NCI-H1436 treated with DMSO at 0.1 percent for 48 hours (cell line): ENCODE measurements at regions not wholly inside any gene's neighbourhood (a gene's known extent, or its start where the extent isn't known, plus 50 kb on each side); places are given as distances from the start of the nearest gene placed in this dataset.
"Not testable (repeated sequence)": the region's sequence is repeated elsewhere in the genome, so short reads cannot be mapped to it uniquely, and the experiment has no call there.

ENCODE experiments used
- DNase-seq: peaks from one replicate; lab custom pipeline; 2025; lab: John Stamatoyannopoulos, UW

DNA sequence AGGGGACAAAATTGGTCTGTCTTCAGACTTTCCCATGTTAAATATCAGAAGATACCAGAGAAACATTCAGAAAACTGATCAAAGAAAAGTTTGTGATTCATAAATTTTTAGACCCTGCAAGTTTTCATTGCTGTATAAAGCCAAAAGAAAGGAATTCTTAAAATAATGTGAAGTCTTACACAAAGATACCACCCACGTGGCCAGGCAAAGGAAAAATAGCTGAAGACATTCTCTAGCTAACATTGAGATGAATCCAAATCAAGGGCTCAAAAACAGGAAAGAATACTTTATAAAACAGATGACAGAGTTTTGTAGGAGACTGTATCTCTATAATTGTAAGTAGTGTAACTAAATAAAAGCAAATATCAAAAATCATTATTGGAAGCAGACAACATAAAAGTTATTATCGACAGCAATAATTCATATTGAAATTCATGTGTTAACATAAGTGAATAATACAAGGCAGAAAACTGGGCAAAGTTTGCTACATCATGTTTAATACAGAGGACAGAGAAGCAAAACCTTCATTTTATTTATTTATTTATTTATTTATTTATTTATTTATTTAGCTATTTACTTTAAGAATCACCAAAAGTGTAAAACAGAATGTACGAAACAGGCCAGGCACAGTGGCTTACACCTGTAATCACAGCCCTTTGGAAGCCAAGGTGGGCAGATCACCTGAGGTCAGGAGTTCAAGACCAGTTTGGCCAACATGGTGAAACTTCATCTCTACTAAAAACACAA lies 204.6 kb upstream of the SLIT2 start:
- no peak for DNase-seq

DNA sequence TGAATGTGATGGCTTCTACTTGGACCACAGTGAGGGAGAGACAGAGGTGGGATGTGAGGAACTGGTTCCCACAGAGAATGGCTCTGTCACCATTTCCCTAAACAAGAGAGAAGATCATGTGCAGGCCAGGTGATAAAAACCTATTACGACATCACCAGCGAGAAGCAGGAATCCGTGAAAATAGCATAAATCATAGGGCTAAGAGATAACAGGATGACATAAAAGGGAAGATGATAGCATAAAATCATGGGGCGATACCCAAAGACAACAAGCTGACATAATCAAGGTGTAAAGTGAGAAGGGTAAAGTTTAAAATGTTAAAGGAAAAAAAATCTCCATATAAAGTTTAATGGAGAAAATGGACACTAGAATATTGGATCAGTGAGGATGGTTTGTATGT lies 205.5 kb upstream of the SLIT2 start:
- no peak for DNase-seq

DNA sequence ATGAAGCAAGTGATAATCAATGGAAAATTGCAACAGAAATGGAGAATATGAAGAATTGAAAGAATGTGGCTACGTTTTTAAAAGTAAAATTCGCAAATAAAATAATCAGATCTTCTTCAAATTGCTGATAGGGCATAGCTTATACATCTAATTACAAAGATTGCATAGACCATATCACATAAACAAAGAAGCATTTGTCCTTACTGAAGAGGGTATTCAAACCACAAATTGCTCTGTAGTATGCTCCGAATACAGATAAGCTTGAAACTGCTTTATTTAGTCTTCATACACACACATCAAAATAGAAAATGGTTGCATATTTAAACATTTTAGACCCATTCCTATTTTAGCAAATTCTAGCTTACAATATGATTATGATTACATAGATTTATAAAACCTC lies 206.7 kb upstream of the SLIT2 start:
- no peak for DNase-seq

DNA sequence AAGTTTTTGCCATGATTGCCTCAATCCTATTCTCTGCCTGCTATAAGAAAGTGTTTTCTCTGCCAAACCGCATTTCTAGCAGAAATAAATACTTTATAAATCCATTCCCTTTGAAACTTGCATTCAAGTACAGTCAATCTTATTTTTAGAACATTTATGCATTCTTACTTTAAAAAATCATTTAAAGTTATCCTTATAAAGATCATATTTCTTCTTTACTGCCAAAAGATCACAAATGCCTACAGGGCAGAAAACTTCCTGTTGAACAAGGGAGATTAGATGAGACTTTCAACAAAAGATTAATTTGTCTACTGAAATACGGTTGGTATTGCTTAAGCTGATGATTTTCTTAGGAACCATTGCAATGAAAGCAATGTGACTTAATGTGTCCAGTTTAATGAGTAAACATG lies 207.2 kb upstream of the SLIT2 start:
- no peak for DNase-seq

DNA sequence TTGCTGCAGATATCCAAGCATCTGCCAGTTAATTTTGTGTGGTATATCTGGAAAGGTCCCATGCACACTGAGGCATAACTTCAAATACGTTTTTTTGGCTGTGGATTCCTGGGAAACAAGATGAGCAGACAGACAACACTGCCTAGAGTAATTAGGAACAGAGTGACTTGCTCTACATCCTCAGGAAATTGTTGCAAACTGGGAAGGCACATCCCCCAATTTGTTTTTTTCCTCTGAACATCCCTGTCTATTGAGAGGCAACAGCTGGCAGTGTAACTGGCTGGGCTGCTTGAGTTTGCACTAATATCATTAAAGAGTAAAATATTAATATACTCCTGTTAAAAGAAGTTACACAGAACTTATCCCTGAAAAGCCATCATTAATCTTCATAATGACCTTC lies 207.7 kb upstream of the SLIT2 start:
- DNase-seq, result no peak

DNA sequence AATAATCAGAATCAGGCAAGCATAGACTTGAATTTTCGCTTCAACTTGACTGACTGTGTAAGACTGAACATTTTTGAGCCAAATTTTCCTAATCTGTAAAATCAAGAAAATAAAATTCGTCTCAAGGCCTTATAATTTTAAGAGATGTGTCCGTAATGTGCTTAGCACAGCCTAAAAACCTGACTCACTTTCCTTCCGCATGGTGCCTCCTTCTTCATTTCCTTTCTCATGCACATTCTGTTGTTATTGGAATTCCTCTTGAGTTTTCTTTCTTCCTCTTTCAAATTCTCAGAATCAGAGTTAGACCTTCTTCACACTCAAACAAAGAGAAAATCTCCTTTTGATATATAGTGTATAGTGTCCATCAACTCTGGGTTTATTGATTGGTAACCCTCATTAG lies 208.9 kb upstream of the SLIT2 start:
- DNase-seq, result no peak

DNA sequence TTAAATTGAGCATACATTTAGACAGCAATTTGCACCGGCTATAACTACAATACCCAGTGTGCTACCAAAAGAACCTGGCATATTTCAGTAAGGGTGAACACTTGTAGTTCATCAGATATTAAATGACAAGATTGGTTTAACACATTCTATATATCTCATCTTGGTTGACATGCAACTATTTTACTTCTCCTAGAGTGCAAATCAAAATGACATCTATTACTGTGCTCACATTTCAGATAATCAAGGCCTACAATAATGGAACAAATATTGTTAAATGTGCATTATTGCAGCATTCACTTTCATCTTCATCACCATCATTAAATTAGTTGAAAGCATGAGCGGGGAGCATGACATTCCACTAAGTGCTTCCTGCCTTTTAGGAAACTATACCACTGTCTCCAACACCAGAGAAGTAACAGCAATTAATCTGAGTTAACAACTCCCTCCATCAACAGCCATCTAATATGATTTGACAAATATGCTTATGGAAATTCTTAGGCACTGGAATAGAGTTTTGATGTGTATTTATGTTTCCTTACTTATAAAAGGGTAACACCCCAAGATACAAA lies 209.8 kb upstream of the SLIT2 start:
- no peak for DNase-seq

DNA sequence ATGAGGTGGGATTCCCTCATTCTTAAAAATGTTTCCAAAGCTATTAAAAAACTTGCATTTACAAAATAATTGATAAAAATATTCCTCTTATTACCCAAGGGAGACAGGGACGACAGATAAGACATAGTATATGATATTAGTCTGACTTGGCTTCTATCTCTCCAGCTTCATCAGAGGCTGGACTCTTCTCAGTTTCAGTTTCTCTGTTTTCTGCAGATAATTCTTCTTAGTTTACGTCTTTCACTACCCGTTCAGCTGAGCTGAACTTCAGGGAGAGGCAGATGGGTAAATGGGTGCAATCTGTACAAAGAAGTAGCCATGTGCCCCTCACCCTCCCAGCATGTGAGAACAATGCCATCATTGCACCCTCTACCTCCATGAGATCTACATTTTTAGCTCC lies 214.0 kb upstream of the SLIT2 start:
- no peak for DNase-seq

DNA sequence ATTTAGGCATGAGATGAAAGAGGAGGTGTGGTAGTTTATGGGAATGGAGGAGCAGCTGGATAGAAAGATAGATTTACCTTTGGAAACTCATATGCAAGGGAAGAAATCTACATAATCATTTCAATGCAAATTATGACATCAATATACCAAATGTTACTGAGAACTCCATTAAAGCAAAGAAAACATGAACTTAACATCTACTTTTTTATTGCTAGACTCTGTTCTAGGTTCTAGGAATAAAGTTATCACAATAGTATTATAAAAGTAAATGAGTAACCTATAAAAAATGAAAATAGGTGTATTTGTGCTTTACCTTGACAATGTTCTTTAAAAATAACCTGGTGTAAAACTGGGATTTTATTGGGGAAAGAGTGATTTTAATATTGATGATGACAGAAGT lies 221.6 kb upstream of the SLIT2 start:
- DNase-seq, result no peak

DNA sequence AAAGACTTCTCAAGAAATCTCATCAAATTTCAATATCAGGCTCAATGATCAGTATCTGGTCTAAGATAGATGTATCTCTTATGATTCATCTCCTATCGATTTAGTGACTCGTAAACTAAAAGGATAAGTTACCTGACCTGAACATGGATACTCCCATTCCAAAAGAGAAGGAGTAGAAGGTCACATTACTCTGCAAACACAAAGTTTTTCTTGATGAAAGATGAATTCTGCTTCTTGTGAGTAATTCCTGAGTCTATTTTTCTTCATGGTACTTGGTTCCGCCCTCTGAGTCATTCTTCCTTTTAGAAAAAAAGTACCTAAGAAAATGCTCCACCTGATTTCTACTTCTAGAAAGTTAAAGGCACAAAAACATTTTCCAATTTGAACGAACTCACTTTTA lies 223.1 kb upstream of the SLIT2 start:
- DNase-seq, result no peak

DNA sequence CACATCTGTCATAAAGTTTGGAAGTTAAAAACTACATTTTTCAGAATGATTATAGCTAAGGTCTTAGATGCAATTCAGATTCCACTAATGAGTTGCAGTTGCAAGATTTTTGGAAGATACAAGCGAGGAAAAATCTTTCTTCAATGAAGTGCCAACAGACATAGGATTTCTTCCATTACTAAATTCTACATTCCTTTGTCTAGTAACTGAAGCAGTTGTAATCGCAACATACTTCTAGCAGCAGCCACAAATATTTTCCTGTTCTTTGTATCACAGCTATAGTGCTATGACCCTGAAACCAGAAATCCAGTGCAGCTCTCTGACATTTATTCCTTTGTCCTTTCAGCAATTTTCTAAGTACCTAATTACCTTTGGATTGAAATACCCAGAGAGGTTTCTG lies 225.2 kb upstream of the SLIT2 start:
- DNase-seq, result no peak

DNA sequence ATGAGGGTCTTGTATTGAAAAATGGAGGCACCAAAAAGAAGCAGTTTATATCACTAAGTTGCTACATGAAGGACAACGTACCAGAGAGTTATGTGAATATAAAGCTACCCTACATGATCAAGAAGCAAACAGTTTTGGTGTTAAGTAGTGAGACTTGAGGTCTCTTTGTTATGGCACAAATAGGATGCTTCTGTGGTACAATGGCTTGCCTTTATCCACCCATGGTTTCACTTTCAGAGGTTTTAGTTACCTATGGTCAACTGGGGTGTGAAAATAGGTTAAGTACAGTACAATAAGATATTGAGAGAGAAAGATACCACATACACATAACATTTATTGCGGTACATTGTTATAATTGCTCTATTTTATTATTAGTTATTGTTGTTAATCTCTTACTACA lies 229.2 kb upstream of the SLIT2 start:
- no peak for DNase-seq

DNA sequence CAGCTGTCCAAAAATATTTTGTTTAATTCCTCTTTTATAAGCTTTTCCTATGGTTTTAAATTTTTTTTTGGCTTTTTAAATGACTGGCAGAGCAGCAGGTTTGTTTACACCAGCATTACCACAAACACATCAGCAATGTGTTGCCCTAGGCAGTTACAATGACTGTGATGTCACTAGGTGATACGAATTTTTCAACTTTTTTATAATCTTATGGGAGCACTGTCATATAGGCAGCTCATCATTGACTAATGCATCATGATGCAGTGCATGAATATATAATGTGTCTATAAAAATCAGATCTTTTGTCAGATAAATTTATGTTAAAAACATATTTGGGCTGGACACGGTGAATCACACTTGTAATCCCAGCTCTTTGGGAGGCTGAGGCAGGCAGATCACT lies 231.6 kb upstream of the SLIT2 start:
- DNase-seq, result no peak

DNA sequence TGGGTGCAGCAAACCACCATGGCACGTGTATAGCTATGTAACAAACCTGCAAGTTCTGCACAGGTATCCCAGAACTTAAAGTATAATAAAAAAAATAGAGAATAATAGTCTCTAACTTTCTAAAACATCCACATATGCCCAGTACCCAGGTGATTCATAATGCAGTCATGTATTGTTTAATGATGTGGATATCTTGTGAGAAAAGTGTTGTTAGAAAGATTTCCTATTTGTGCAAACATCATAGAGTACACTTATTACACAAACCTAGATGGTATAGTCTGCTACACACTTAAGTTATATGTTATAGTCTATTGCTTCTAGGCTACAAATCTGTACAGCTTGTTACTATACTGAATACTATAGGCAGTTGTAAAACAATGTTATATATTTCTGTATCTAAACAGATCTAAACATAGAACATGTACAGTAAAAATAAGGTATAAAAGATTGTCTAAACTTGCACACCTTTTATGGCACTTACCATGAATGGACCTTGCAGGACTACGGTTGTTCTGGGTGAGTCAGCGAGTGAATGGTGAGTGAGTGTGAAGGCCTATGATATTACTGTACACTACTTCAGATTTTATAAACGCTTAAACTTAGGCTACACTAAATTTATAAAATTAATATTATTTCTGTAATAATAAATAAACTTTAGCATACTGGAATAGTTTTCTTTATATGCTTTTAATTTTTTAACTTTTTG lies 232.2 kb upstream of the SLIT2 start:
- no peak for DNase-seq

DNA sequence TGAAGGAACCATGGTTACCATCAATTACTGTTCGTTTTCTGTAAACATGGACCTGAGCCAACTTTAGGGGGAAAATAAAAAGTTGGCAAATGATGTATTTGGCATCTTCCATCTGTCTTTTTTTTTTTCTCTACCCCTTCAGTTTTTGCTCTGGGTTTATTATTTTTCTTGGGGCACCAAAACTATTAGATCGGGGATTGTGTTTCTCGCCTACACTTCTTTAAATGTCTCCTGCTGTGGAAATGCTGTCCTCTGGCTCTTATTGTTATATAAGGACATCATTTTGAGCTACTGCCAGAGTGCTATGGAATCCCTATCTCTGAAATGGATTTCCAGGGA lies 234.0 kb upstream of the SLIT2 start:
- no peak for DNase-seq

DNA sequence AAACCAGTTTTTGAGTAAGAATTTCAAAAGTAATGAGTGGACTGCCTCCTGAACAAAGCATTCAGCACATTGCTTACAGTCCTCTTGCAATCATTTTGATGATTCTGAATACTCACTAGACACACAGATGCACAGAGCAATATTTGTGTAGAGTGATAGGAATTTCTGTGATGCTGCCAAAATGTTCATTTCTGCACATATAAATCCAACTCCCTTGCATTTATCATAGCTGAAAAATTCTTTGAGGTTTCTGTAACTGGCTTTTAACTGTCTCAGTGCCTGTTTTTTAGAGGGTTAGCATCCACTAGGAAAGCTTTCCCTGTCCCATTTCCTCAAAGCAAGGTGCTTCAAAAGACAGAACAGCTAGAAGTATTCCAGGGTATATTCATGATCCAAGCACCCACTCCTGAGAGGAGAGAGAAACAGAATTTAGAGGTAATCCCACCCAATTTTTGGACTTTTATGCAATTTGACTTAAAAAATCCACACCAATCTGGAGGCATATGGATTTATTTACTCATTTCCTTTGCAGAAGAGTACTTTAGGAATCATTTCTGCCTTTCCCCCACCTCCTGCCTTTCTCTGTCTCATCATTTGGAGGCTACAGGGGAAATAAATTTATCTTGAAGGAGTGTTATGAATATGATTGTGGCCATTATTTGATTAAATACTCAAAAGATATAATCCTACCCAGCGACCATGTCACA lies 234.5 kb upstream of the SLIT2 start:
- DNase-seq, result no peak

DNA sequence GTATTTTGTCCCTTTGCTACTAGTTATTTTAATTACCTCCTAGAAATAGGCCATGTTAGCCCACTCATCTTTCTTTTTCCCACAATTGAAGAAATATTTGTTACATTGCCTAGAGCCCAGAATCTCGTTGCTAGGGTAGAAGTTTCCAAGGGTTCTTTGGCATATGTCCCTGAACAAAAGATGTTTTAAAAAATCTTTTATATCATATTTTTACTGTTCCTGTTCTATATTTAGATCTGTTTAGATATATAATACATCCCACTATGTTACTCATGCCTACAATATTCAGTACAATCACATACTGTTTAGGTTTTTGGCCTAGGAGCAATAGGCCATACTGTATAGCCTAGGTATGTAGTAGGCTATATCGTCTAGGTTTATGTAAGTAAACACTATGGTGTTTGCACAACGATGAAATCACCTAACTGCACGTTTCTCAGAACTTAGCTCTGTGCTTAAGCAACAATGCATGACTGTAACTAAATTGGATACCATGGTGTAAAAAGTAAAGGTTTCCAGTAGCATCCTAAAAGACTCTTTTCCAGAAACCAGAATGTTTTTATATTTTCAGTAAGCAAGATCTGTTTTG lies 236.0 kb upstream of the SLIT2 start:
- no peak for DNase-seq

DNA sequence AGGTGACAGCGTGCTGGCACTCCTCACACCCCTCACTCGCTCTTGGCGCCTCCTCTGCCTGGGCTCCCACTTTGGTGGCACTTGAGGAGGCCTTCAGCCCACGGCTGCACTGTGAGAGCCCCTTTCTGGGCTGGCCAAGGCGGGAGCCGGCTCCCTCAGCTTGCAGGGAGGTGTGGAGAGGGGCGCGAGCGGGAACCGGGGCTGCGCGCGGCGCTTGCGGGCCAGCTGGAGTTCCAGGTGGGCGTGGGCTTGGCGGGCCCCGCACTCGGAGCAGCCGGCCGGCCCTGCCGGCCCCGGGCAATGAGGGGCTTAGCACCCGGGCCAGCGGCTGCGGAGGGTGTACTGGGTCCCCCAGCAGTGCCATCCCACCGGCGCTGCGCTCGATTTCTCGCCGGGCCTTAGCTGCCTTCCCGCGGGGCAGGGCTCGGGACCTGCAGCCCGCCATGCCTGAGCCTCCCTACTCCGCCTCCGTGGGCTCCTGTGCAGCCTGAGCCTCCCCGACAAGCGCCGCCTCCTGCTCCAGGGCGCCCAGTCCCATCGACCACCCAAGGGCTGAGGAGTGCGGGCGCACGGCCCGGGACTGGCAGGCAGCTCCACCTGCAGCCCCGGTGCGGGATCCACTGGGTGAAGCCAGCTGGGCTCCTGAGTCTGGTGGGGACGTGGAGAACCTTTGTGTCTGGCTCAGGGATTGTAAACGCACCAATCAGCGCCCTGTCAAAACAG lies 247.7 kb upstream of the SLIT2 start:
- not testable (repeated sequence) for DNase-seq

DNA sequence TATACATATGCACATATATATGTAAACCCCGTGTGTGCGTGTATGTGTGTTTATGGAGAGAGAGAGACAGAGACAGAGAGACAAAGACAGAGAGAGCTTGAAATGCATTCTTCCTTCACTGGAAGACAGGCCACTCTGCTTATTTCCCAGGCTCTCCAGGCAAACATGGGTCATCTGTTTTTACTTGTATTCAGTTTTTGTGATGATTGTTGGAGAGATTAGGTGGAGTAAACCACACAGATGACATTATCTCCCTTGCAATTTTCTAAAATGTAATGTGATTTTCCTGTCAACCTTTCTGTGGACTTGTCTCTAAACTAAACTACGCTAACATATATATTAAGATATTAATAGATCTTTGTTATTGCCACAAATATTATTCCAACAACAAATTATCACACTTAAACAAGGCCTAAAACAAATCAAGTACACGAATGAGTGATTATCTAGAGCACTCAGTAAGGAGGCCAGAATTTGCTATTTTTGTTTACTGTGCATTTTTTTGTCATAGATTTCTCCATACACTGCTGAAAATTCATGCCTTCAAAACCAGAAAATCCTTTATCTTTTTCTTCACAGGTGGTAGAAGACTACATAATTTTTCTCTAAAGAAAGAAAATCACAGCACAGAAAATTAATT lies 251.8 kb upstream of the SLIT2 start:
- DNase-seq, result no peak

DNA sequence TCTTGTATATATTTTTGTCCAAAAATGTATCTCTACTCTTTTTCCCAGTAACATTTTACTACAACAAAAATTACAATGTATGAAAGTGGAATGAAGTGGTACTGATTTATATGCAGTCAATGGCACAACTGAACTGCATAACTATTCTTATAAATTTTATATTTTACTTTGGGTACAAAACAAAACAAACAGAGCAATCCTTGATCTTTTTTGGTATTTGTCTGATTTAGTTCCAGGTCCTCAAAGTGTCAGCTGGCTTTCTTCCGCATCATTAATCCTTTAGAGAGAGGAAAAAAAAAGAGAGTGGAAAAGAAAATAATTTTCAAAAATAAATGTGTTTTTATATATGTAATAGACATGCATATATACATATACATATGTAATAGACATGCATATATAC lies 252.4 kb upstream of the SLIT2 start:
- DNase-seq, result no peak

DNA sequence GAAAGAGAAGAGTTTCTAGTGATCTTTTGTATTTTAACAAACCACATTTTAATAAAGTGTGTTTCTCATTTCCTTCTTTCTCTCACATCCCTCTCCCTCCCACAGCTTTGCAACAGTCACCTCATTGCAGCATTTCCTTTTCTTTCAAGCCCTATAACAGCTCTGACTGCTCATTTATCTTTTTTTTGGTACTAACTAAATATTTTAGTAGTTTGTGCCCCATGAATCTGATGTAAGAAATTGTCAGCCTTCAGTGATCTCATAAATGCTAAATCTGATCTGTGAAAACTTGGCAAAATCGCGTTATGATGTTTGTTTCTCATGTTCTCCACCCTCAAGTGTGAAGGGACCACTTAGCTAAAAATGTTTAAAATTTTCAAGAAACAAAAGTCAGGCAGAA lies 258.5 kb upstream of the SLIT2 start:
- no peak for DNase-seq
